Neuronal stem cell (in vitro differentiated cells): ENCODE measurements at regions not wholly inside any gene's neighbourhood (a gene's known extent, or its start where the extent isn't known, plus 50 kb on each side); places are given as distances from the start of the nearest gene placed in this dataset.

Experiments
- DNase-seq: peaks from one replicate; pipeline ENCODE4 v3.0.0-alpha.2; 2013; ENCODE audit warnings: low spot score
- H2AFZ ChIP-seq: one replicate; pipeline ENCODE4 v1.6.1; 2013; ENCODE audit warnings: mild to moderate bottlenecking, low read length, inconsistent platforms
- H2AK5ac ChIP-seq: 2 replicates; pipeline ENCODE4 v1.6.1; 2013; ENCODE audit warnings: low read depth, mild to moderate bottlenecking, inconsistent platforms, low read length, moderate library complexity, mixed read lengths
- H2BK120ac ChIP-seq: 2 replicates; pipeline ENCODE4 v1.6.1; 2013; ENCODE audit warnings: low read depth, mild to moderate bottlenecking, inconsistent platforms, low read length, moderate library complexity, mixed read lengths
- H2BK12ac ChIP-seq: one replicate; pipeline ENCODE4 v1.6.1; 2013; ENCODE audit warnings: low read length, inconsistent platforms
- H2BK15ac ChIP-seq: 2 replicates; pipeline ENCODE4 v1.6.1; 2013; ENCODE audit warnings: mild to moderate bottlenecking, low read length, inconsistent platforms, mixed read lengths
- H2BK5ac ChIP-seq: one replicate; pipeline ENCODE4 v1.6.1; 2013; ENCODE audit warnings: inconsistent platforms, mild to moderate bottlenecking, low read length, moderate library complexity
- H3K14ac ChIP-seq: one replicate; pipeline ENCODE4 v1.6.1; 2013; ENCODE audit warnings: low read length, inconsistent platforms
- H3K18ac ChIP-seq: 2 replicates; pipeline ENCODE4 v1.6.1; 2013; ENCODE audit warnings: low read length, inconsistent platforms
- H3K23ac ChIP-seq: 2 replicates; pipeline ENCODE4 v1.6.1; 2013; ENCODE audit warnings: low read depth, mild to moderate bottlenecking, mixed read lengths, low read length, inconsistent platforms; ENCODE audit not compliant: poor library complexity
- H3K27ac ChIP-seq: replicated peaks from 3 replicates; pipeline ENCODE4 v1.5.1; 2013; ENCODE audit warnings: low read length, inconsistent platforms
- H3K27me3 ChIP-seq, 3 experiments: 2 replicates each; pipeline ENCODE4 v1.6.1; 2013; ENCODE audit warnings: low read length in 3 of 3, mild to moderate bottlenecking in 2 of 3, inconsistent platforms in 1 of 3, low read depth in 1 of 3, mixed read lengths in 1 of 3, moderate library complexity in 1 of 3; ENCODE audit not compliant: control insufficient read depth in 3 of 3, insufficient read depth in 3 of 3
- H3K36me3 ChIP-seq, 2 donors: replicated peaks in 1 of 2; 2 replicates each; pipeline ENCODE4 v1.6.1; 2013; ENCODE audit warnings: low read length in 2 of 2; ENCODE audit not compliant: control insufficient read depth in 2 of 2, insufficient read depth in 2 of 2
- H3K4ac ChIP-seq: 2 replicates; pipeline ENCODE4 v1.6.1; 2013; ENCODE audit warnings: inconsistent platforms, mild to moderate bottlenecking, low read length, moderate library complexity
- H3K4me1 ChIP-seq, 2 donors: 1 replicate in 1 of 2; 2 replicates in 1 of 2; pipeline ENCODE4 v1.6.1; 2013; ENCODE audit warnings: low read length in 2 of 2, low read depth in 1 of 2; ENCODE audit not compliant: control insufficient read depth in 2 of 2, insufficient read depth in 1 of 2
- H3K4me2 ChIP-seq: one replicate; pipeline ENCODE4 v1.6.1; 2013; ENCODE audit warnings: mild to moderate bottlenecking, low read length, inconsistent platforms; ENCODE audit not compliant: insufficient read depth, poor library complexity, severe bottlenecking
- H3K4me3 ChIP-seq, 2 donors: 2 replicates each; pipeline ENCODE4 v1.5.1; 2013; ENCODE audit warnings: low read length in 2 of 2, mild to moderate bottlenecking in 2 of 2, inconsistent platforms in 1 of 2, moderate library complexity in 1 of 2
- H3K79me1 ChIP-seq: one replicate; pipeline ENCODE4 v1.6.1; 2013; ENCODE audit warnings: low read depth, mild to moderate bottlenecking, inconsistent platforms, low read length, moderate library complexity
- H3K9ac ChIP-seq: one replicate; pipeline ENCODE4 v1.6.1; 2013; ENCODE audit warnings: mild to moderate bottlenecking, low read depth, low read length, inconsistent platforms; ENCODE audit not compliant: poor library complexity
- H3K9me3 ChIP-seq, 2 donors: replicated peaks in 1 of 2; 2 replicates each; pipeline versions ENCODE3 to v1.6.1; 2013; ENCODE audit warnings: low read length in 2 of 2, mild to moderate bottlenecking in 2 of 2, inconsistent platforms in 1 of 2, low read depth in 1 of 2, mixed read lengths in 1 of 2, moderate library complexity in 1 of 2; ENCODE audit not compliant: control insufficient read depth in 2 of 2, insufficient read depth in 1 of 2
- H4K8ac ChIP-seq: one replicate; pipeline ENCODE4 v1.6.1; 2013; ENCODE audit warnings: low read depth, mild to moderate bottlenecking, inconsistent platforms, low read length, moderate library complexity
- H4K91ac ChIP-seq: one replicate; pipeline ENCODE4 v1.6.1; 2013; ENCODE audit warnings: low read length, low read depth, mild to moderate bottlenecking, inconsistent platforms; ENCODE audit not compliant: poor library complexity
- WGBS, 2 donors: extraction: QIAGEN DNeasy Blood & Tissue Kit; methylation state at CpG; one replicate each; pipeline ENCODE4 v1.1.7; 2013; ENCODE audit warnings: missing lambda C conversion rate in 2 of 2, mixed read lengths in 1 of 2; ENCODE audit not compliant: insufficient read length in 2 of 2, insufficient replicate concordance in 1 of 2; ENCODE audit errors: extremely low coverage in 2 of 2; 5-methylcytosine and 5-hydroxymethylcytosine counted together

GRCh38 chr2:80830891-80831290 is 526.3 kb upstream of the LRRTM1 start:
- Histone ChIP-seq H3K27me3 (no peaks in the 10 kb centered on the region), H3K79me1 (no peaks in the 10 kb centered on the region), H2AFZ (no peak overlapping the region), H3K18ac (no peak overlapping the region), H3K14ac (no peak overlapping the region), H3K36me3 (no peaks in the 10 kb centered on the region), H3K9me3 (no peaks in the 10 kb centered on the region), H3K27ac (no peak overlapping the region), H2BK5ac (no peak overlapping the region), H2BK12ac (no peak overlapping the region), H4K91ac (no peak overlapping the region), H4K8ac (no peak overlapping the region), H3K9ac (no peak overlapping the region), H3K4me3 (no peak overlapping the region), H2AK5ac (no peak overlapping the region), H2BK15ac (no peak overlapping the region), H3K4me1 (no peaks in the 10 kb centered on the region), H3K23ac (no peak overlapping the region), H2BK120ac (no peak overlapping the region), H3K4ac (no peak overlapping the region), H3K4me2 (no peak overlapping the region)
- no peak for DNase-seq
- no CpG with 5 or more reads among the region's 5 CpGs for WGBS, 2 donors

GRCh38 chr2:80822999-80823398 is 518.4 kb upstream of the LRRTM1 start:
- no peaks in the 10 kb centered on the region for H3K27me3 ChIP-seq
- no peak overlapping the region for H2BK120ac ChIP-seq
- H3K27ac ChIP-seq = no peak overlapping the region
- peak overlapping the region; percentile 77 for H3K9ac ChIP-seq
- H3K4me1 ChIP-seq = peaks cover 0 to 4% of the 10 kb centered on the region in 2 donors
- H2AK5ac ChIP-seq = no peak overlapping the region
- WGBS, 2 donors = no CpG with 5 or more reads among the region's 4 CpGs
- H3K79me1 ChIP-seq = no peaks in the 10 kb centered on the region
- H3K4me3 ChIP-seq = no peak overlapping the region
- no peak overlapping the region for H2BK12ac ChIP-seq
- no peak overlapping the region for H2BK15ac ChIP-seq
- no peak overlapping the region for H4K91ac ChIP-seq
- no peak overlapping the region for H3K14ac ChIP-seq
- peak overlapping the region; percentile 82 for H4K8ac ChIP-seq
- H3K23ac ChIP-seq = no peak overlapping the region
- H3K4me2 ChIP-seq = no peak overlapping the region
- no peak overlapping the region for H3K4ac ChIP-seq
- H3K36me3 ChIP-seq = no peaks in the 10 kb centered on the region
- H3K9me3 ChIP-seq = no peaks in the 10 kb centered on the region
- no peak overlapping the region for H2AFZ ChIP-seq
- no peak overlapping the region for H2BK5ac ChIP-seq
- H3K18ac ChIP-seq = no peak overlapping the region
- no peak for DNase-seq

- H2AFZ ChIP-seq = no peak overlapping the region
- H3K27ac ChIP-seq = no peak overlapping the region
- H3K14ac ChIP-seq = no peak overlapping the region
- no peak overlapping the region for H2BK12ac ChIP-seq
- no peak overlapping the region for H4K91ac ChIP-seq
- no peak overlapping the region for H3K4me3 ChIP-seq
- H2BK5ac ChIP-seq = no peak overlapping the region
- no peak overlapping the region for H3K4ac ChIP-seq
- H3K4me2 ChIP-seq = no peak overlapping the region
- no peak overlapping the region for H4K8ac ChIP-seq
- H3K9me3 ChIP-seq = no peaks in the 10 kb centered on the region
- no peak for DNase-seq
- H2BK15ac ChIP-seq = no peak overlapping the region
- no peak overlapping the region for H3K18ac ChIP-seq
- no peak overlapping the region for H2BK120ac ChIP-seq
- no peaks in the 10 kb centered on the region for H3K4me1 ChIP-seq
- H2AK5ac ChIP-seq = no peak overlapping the region
- H3K9ac ChIP-seq = no peak overlapping the region
- no CpG with 5 or more reads among the region's 1 CpG for WGBS, 2 donors
- no peaks in the 10 kb centered on the region for H3K36me3 ChIP-seq
- no peak overlapping the region for H3K23ac ChIP-seq
- no peaks in the 10 kb centered on the region for H3K27me3 ChIP-seq
- no peaks in the 10 kb centered on the region for H3K79me1 ChIP-seq
Observed at GRCh38 chr2:80815259-80815658, 510.7 kb upstream of the LRRTM1 start.

GRCh38 chr2:80786584-80786983 is 482.0 kb upstream of the LRRTM1 start:
- no peak overlapping the region for H2BK15ac ChIP-seq
- no peak overlapping the region for H2AFZ ChIP-seq
- no peak overlapping the region for H3K14ac ChIP-seq
- no peak overlapping the region for H3K18ac ChIP-seq
- no peak overlapping the region for H3K27ac ChIP-seq
- H4K91ac ChIP-seq = no peak overlapping the region
- no peaks in the 10 kb centered on the region for H3K79me1 ChIP-seq
- H3K4ac ChIP-seq = no peak overlapping the region
- DNase-seq = no peak
- H2AK5ac ChIP-seq = no peak overlapping the region
- no peaks in the 10 kb centered on the region for H3K27me3 ChIP-seq
- H2BK120ac ChIP-seq = no peak overlapping the region
- H3K9ac ChIP-seq = no peak overlapping the region
- no peaks in the 10 kb centered on the region for H3K36me3 ChIP-seq
- no peak overlapping the region for H2BK12ac ChIP-seq
- H4K8ac ChIP-seq = no peak overlapping the region
- no peak overlapping the region for H3K4me2 ChIP-seq
- no peak overlapping the region for H3K4me3 ChIP-seq
- no peak overlapping the region for H2BK5ac ChIP-seq
- peaks cover 0 to 4% of the 10 kb centered on the region in 2 donors for H3K4me1 ChIP-seq
- H3K9me3 ChIP-seq = no peaks in the 10 kb centered on the region
- WGBS, 2 donors = no CpG with 5 or more reads among the region's 1 CpG
- no peak overlapping the region for H3K23ac ChIP-seq
